ENCODE measurements at regions not wholly inside any gene's neighbourhood (a gene's known extent, or its start where the extent isn't known, plus 50 kb on each side); places are given as distances from the start of the nearest gene placed in this dataset.

DNA sequence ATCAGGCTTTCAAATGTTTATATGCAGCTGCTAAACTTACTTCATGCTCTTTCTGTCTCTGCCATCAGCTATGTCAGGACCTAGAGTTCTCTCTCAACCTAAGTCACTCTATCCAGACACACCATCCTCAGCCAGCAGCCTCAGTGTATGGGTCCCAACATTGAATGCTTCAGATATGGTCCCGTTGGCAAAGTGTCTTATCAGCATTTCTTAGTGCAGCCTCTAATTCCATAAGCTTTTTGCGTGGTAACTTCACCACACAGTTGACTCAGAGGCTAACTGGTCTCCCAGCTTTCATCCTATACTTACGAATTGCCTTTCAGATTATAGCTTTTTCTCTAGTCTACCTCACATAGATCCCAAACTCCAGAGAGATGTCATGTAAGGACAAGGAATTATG lies 402.9 kb upstream of the EEF2KMT start:
- TF ChIP-seq EZH2phosphoT487 (IDR thresholded peaks at IDR 0.05; ENCODE audit: borderline replicate concordance, low read length) (no peak), CTCF (conservative IDR thresholded peaks at IDR 0.05; ENCODE audit: low read depth, low read length) (no peak), EZH2 (IDR thresholded peaks at IDR 0.05; ENCODE audit: low read length, unreplicated experiment) (no peak)
